Adrenal gland (tissue), 9 donors: ENCODE measurements at regions not wholly inside any gene's neighbourhood (a gene's known extent, or its start where the extent isn't known, plus 50 kb on each side); places are given as distances from the start of the nearest gene placed in this dataset.

Experiments
- DNase-seq, 7 donors: peaks; one replicate each; pipeline ENCODE4 v3.0.0-alpha.2; 2019 to 2020
- H3K27ac ChIP-seq, 5 donors: fragments of 200-600 bp; sonication (generic) in 4 of 5; 1 replicate in 3 of 5; 2 replicates in 2 of 5; pipeline versions ENCODE4 v1.5.1 to v1.8.0; 2016 to 2020; ENCODE audit warnings: mild to moderate bottlenecking in 1 of 5
- H3K27me3 ChIP-seq: fragments of 200-600 bp; 2 replicates; pipeline ENCODE4 v1.8.0; 2021
- H3K36me3 ChIP-seq, 2 donors: fragments of 200-600 bp; replicated peaks in 1 of 2; 1 replicate in 1 of 2; 2 replicates in 1 of 2; pipeline versions ENCODE4 v1.5.1 to v1.8.0; 2018 to 2022
- H3K4me1 ChIP-seq, 2 donors: fragments of 200-600 bp; replicated peaks in 1 of 2; 1 replicate in 1 of 2; 2 replicates in 1 of 2; pipeline versions ENCODE4 v1.5.1 to v1.8.0; 2018 to 2021
- H3K4me3 ChIP-seq, 4 donors: fragments of 200-600 bp; sonication (generic) in 3 of 4; one replicate each; pipeline ENCODE4 v1.5.1; 2016 to 2018
- H3K9me3 ChIP-seq, 3 donors: fragments of 200-600 bp; sonication (generic) in 1 of 3; replicated peaks in 1 of 3; 1 replicate in 2 of 3; 2 replicates in 1 of 3; pipeline versions ENCODE4 v1.5.1 to v1.8.0; 2016 to 2021
- POLR2A ChIP-seq, 2 donors: fragments of 450-650 bp; IDR thresholded peaks; one replicate each; pipeline ENCODE4 v1.6.1; 2017; ENCODE audit warnings: antibody characterized with exemption in 2 of 2, mild to moderate bottlenecking in 2 of 2, moderate library complexity in 1 of 2
- WGBS, 4 donors: extraction: QIAGEN DNeasy Blood & Tissue Kit in 2 of 4; methylation state at CpG; one replicate each; pipeline versions ENCODE4 v1.1.5 to v1.1.7; 2013 to 2017; 5-methylcytosine and 5-hydroxymethylcytosine counted together
- intact Hi-C, 2 donors: fragments of 100-400 bp; cut with DNase I; formaldehyde crosslinking; loops; one replicate each; pipeline versions ENCODE4 v1.14.1 to v1.15.0; 2022 to 2023
- TF ChIP-seq, protein P1 (sequence below), 6 experiments: fragments of 450-650 bp in 4 of 6; fragments of 200-600 bp in 2 of 6; sonication (generic) in 1 of 6; IDR thresholded peaks; 1 replicate in 5 of 6; 2 replicates in 1 of 6; pipeline versions ENCODE4 v1.5.1 to v1.8.0; 2016 to 2021; ENCODE audit warnings: antibody characterized with exemption in 6 of 6, mild to moderate bottlenecking in 2 of 6, moderate library complexity in 1 of 6
- donor health status: healthy with polysubstance abuse.
- donor health status: Bipolar disorder and iron deficiency.
- donor health status: DM: yes; HTN: yes; CAD: no.
- donor health status: DM: no; HTN: no; CAD: no.
- donor health status: DM: no; HTN: no; CAD: no.

DNA sequence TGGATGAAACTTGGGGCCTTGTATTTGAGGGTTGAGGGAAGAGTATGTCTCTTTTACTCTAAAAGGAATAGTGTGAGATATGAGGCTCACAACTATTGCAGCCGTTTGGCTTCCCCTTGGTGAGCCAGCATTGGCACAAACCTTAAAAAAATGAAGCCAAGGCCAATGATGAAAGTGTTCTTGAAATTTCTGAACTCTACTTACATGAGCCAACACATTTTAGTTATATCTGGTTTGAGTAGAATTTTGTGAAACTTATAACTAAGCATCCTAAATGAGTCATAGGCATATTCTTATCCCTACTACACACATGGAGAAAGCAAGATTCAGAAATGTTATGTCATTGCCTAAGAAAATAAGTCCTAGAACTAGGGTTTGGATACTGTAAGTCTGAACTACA is 55.3 kb upstream of the ACSS3 start:
- Histone ChIP-seq H3K27ac (no peak overlapping the region), H3K27me3 (no peaks in the 10 kb centered on the region), H3K4me1 (no peaks in the 10 kb centered on the region), H3K4me3 (no peak overlapping the region), H3K36me3 (no peaks in the 10 kb centered on the region), H3K9me3 (no peaks in the 10 kb centered on the region)
- no peak for TF ChIP-seq POLR2A (IDR thresholded peaks at IDR 0.05)
- DNase-seq: no peak
- intact Hi-C loops: no loop called here
- 30 to 50% (median 33%) methylated on average over 1 of the region's 1 CpG for WGBS, 4 donors

DNA sequence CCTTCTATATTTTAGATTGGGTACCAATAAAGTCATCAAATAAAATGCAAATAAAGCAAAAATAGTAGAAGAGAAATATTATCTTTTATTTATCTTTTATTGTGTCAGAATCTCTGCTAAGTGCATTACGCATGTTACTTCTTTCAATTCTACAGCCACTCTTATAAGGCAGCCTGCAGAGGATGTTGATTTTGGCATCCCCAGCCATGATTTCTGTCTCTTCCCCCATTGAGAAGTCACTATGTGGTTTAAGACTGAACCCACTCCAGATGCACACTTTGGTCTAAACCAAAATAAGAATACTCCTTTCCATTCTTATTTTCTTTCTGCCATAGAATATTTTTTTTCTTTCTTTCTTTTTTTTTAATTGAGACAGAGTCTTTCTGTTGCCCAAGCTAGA is 56.0 kb upstream of the ACSS3 start:
- DNase-seq: no peak
- Histone ChIP-seq H3K4me1 (no peaks in the 10 kb centered on the region), H3K27ac (no peak overlapping the region), H3K27me3 (no peaks in the 10 kb centered on the region), H3K36me3 (no peaks in the 10 kb centered on the region), H3K9me3 (no peaks in the 10 kb centered on the region), H3K4me3 (no peak overlapping the region)
- TF ChIP-seq POLR2A (IDR thresholded peaks at IDR 0.05): no peak
- TF ChIP-seq, protein P1, sequence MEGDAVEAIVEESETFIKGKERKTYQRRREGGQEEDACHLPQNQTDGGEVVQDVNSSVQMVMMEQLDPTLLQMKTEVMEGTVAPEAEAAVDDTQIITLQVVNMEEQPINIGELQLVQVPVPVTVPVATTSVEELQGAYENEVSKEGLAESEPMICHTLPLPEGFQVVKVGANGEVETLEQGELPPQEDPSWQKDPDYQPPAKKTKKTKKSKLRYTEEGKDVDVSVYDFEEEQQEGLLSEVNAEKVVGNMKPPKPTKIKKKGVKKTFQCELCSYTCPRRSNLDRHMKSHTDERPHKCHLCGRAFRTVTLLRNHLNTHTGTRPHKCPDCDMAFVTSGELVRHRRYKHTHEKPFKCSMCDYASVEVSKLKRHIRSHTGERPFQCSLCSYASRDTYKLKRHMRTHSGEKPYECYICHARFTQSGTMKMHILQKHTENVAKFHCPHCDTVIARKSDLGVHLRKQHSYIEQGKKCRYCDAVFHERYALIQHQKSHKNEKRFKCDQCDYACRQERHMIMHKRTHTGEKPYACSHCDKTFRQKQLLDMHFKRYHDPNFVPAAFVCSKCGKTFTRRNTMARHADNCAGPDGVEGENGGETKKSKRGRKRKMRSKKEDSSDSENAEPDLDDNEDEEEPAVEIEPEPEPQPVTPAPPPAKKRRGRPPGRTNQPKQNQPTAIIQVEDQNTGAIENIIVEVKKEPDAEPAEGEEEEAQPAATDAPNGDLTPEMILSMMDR (IDR thresholded peaks at IDR 0.05): no peak
- 70 to 87% (median 81%) methylated on average over 1 of the region's 1 CpG for WGBS, 4 donors
- intact Hi-C loops: no loop called here

DNA sequence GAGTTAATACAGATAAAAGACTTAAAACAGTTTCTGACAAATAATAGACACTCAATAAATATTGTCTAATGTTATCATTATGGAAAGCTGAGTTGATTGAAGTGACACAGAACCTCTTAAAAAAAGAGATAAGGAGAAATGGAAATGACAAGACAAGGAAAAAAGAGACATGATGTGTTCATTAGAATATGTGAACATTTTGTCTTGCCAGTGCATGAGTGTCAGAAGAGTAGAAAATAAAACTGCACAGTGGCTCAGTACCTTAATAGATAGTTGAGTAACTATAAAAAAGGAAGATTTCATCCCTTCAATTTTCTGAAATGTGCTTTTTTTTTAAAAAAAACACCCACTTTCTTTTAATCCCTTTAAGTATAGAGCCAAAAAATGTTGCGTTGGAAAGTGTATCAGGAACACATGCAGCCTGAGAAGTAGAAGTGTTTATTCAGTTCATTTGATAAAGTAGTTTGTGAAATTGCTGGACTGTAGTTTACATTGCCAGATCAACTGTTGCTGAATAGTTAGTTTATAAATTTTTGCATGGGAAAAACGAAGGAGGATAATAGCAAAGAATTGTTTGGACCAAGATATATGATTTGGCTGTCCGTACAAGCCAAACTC is 56.6 kb upstream of the ACSS3 start:
- TF ChIP-seq, protein P1 (IDR thresholded peaks at IDR 0.05): no peak
- TF ChIP-seq POLR2A (IDR thresholded peaks at IDR 0.05): no peak
- Histone ChIP-seq H3K27ac (no peak overlapping the region), H3K4me3 (no peak overlapping the region), H3K9me3 (no peaks in the 10 kb centered on the region), H3K27me3 (no peaks in the 10 kb centered on the region), H3K4me1 (no peaks in the 10 kb centered on the region), H3K36me3 (no peaks in the 10 kb centered on the region)
- WGBS, 4 donors: 53 to 61% (median 57%) methylated on average over 3 of the region's 3 CpGs
- no peak for DNase-seq
- intact Hi-C loops: no loop called here

DNA sequence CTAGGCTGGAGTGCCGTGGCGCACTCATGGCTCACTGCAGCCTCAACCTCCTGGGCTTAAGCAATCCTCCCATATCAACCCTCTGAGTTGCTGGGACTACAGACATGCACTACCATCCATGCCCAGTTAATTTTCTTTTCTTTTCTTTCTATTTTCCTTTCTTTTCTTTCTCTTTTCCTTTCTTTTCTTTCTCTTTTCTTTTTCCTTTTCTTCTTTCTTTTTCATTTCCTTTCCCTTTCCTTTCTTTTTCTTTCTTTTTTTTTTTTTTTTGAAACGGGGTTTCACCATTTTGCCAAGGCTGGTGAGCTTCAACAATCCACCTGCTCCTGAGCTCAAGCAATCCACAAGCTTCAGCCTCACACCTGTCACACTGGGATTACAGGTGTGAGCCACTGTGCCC is 60.1 kb upstream of the ACSS3 start:
- DNase-seq: no peak
- H3K36me3 ChIP-seq: no peaks in the 10 kb centered on the region
- H3K4me3 ChIP-seq: no peak overlapping the region
- no peaks in the 10 kb centered on the region for H3K4me1 ChIP-seq
- H3K9me3 ChIP-seq: no peaks in the 10 kb centered on the region
- H3K27me3 ChIP-seq: no peaks in the 10 kb centered on the region
- WGBS, 4 donors: 83 to 97% (median 87%) methylated on average over 3 of the region's 3 CpGs
- no peak overlapping the region for H3K27ac ChIP-seq
- TF ChIP-seq, protein P1 (IDR thresholded peaks at IDR 0.05): no peak
- TF ChIP-seq POLR2A (IDR thresholded peaks at IDR 0.05): no peak
- intact Hi-C loops: no loop called here

DNA sequence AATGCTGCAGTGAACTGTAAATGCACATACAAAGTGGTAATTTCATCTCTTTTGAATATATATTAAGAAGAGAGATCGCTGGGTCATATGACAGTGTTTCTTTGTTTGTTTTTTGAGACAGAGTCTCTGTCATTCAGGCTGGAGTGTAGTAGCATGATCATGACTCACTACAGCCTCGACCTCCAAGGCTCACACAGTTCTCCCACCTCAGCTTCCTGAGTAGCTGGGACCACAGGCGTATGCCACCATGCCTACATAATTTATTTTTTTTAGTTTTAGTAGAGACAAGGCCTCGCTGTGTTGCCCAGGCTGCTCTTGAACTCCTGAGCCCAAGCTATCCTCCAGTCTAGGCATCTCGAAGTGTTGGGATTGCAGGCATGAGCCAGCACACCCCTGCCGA is 62.4 kb upstream of the ACSS3 start:
- TF ChIP-seq, protein P1 (IDR thresholded peaks at IDR 0.05): no peak
- no peak for TF ChIP-seq POLR2A (IDR thresholded peaks at IDR 0.05)
- DNase-seq: no peak
- H3K9me3 ChIP-seq: no peaks in the 10 kb centered on the region
- H3K4me3 ChIP-seq: no peak overlapping the region
- no peaks in the 10 kb centered on the region for H3K27me3 ChIP-seq
- H3K4me1 ChIP-seq: no peaks in the 10 kb centered on the region
- no peak overlapping the region for H3K27ac ChIP-seq
- intact Hi-C loops: no loop called here
- 60 to 74% (median 65%) methylated on average over 6 of the region's 6 CpGs for WGBS, 4 donors
- H3K36me3 ChIP-seq: no peaks in the 10 kb centered on the region
